ENCODE measurements at regions not wholly inside any gene's neighbourhood (a gene's known extent, or its start where the extent isn't known, plus 50 kb on each side); places are given as distances from the start of the nearest gene placed in this dataset.

DNA sequence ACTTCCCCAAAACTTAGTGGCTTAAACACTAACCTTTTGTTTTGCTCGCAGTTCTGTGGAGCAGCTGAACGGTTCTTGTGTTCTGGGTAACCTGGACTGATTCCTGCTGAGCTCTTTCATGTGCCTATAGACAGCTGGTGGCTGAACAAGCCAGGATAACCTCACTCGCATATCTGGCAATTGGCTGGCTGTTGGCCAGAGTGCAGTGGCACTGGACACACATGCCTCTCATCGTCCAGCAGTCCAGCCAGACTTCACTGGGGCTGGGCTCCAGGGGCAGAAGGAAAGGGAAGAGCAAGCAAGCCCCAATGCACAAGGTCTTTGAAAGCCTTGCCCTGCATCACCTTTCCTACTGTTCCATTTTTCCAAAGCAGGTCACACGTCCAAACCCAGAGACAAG is 53.6 kb upstream of the GATA2 start:
- no peak for TF ChIP-seq JUN (CRISPR knock-in tag; IDR thresholded peaks at IDR 0.05)
- TF ChIP-seq, protein P1, sequence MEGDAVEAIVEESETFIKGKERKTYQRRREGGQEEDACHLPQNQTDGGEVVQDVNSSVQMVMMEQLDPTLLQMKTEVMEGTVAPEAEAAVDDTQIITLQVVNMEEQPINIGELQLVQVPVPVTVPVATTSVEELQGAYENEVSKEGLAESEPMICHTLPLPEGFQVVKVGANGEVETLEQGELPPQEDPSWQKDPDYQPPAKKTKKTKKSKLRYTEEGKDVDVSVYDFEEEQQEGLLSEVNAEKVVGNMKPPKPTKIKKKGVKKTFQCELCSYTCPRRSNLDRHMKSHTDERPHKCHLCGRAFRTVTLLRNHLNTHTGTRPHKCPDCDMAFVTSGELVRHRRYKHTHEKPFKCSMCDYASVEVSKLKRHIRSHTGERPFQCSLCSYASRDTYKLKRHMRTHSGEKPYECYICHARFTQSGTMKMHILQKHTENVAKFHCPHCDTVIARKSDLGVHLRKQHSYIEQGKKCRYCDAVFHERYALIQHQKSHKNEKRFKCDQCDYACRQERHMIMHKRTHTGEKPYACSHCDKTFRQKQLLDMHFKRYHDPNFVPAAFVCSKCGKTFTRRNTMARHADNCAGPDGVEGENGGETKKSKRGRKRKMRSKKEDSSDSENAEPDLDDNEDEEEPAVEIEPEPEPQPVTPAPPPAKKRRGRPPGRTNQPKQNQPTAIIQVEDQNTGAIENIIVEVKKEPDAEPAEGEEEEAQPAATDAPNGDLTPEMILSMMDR (IDR thresholded peaks at IDR 0.05) = no peak

All from WTC11 (cell line).